HFFc6 (cell line): ENCODE measurements at regions not wholly inside any gene's neighbourhood (a gene's known extent, or its start where the extent isn't known, plus 50 kb on each side); places are given as distances from the start of the nearest gene placed in this dataset.

Source experiments
- DNase-seq: peaks from one replicate; pipeline ENCODE4 v3.0.0-alpha.2; 2018
- H3K27ac Mint-ChIP-seq: 2 replicates; pipeline ENCODE4 v1.8.0; 2020; ENCODE audit warnings: mild to moderate bottlenecking, mixed read lengths
- H3K27me3 Mint-ChIP-seq: 2 replicates; pipeline ENCODE4 v1.8.0; 2021; ENCODE audit warnings: mild to moderate bottlenecking, moderate library complexity, mixed read lengths; ENCODE audit not compliant: insufficient read depth
- H3K36me3 Mint-ChIP-seq: 2 replicates; pipeline ENCODE4 v1.8.0; 2021; ENCODE audit warnings: low read depth, mixed read lengths
- H3K4me1 Mint-ChIP-seq: 2 replicates; pipeline ENCODE4 v1.8.0; 2020; ENCODE audit warnings: low read depth, mixed read lengths
- H3K4me3 Mint-ChIP-seq: 2 replicates; pipeline ENCODE4 v1.8.0; 2020; ENCODE audit warnings: mild to moderate bottlenecking, moderate library complexity, mixed read lengths
- H3K9me3 Mint-ChIP-seq: 2 replicates; pipeline ENCODE4 v1.8.0; 2020; ENCODE audit warnings: mild to moderate bottlenecking, mixed read lengths
- TF ChIP-seq, protein P1 (sequence below): fragments of 200-600 bp; sonication (generic); IDR thresholded peaks from 2 replicates; pipeline ENCODE4 v1.5.0; 2021; ENCODE audit warnings: antibody characterized with exemption, mild to moderate bottlenecking

GRCh38 chr17:71878271-71878670, 242.5 kb upstream of the SOX9 start:
- Mint-ChIP-seq H3K4me1 (no peaks in the 10 kb centered on the region), H3K36me3 (no peaks in the 10 kb centered on the region), H3K4me3 (no peak overlapping the region), H3K27ac (no peak overlapping the region), H3K9me3 (no peaks in the 10 kb centered on the region), H3K27me3 (peaks cover 7% of the 10 kb centered on the region)
- TF ChIP-seq, protein P1, sequence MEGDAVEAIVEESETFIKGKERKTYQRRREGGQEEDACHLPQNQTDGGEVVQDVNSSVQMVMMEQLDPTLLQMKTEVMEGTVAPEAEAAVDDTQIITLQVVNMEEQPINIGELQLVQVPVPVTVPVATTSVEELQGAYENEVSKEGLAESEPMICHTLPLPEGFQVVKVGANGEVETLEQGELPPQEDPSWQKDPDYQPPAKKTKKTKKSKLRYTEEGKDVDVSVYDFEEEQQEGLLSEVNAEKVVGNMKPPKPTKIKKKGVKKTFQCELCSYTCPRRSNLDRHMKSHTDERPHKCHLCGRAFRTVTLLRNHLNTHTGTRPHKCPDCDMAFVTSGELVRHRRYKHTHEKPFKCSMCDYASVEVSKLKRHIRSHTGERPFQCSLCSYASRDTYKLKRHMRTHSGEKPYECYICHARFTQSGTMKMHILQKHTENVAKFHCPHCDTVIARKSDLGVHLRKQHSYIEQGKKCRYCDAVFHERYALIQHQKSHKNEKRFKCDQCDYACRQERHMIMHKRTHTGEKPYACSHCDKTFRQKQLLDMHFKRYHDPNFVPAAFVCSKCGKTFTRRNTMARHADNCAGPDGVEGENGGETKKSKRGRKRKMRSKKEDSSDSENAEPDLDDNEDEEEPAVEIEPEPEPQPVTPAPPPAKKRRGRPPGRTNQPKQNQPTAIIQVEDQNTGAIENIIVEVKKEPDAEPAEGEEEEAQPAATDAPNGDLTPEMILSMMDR: no peak
- DNase-seq: no peak

GRCh38 chr17:71878998-71879397, 241.8 kb upstream of the SOX9 start:
- Mint-ChIP-seq H3K4me3 (no peak overlapping the region), H3K36me3 (no peaks in the 10 kb centered on the region), H3K27ac (no peak overlapping the region), H3K27me3 (peaks cover 7% of the 10 kb centered on the region; the same call in 1 of the 2 replicates), H3K9me3 (no peaks in the 10 kb centered on the region), H3K4me1 (no peaks in the 10 kb centered on the region)
- TF ChIP-seq, protein P1: no peak
- no peak for DNase-seq

DNA sequence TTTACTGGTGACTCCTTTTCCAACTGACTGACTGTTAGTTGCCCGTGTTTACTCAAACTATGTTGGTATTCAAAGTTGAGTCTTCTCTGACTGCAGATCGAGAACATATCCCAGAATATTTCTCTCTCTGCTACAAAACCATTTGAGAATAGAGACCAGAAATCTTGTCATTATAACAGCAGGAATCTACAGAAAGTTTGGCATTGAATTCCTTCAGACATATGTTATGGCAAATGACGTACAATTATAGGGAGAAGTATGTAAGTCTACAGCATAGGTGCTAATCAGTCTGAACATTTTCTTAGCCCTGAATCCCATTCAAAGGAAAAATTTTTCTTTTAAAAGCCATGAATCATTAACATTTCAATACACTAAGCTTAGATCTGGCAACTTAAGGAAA, 239.8 kb upstream of the SOX9 start:
- Mint-ChIP-seq H3K4me1 (no peaks in the 10 kb centered on the region), H3K27ac (no peak overlapping the region), H3K36me3 (no peaks in the 10 kb centered on the region), H3K9me3 (no peaks in the 10 kb centered on the region; the same call in 1 of the 2 replicates), H3K4me3 (no peak overlapping the region), H3K27me3 (peaks cover 7% of the 10 kb centered on the region; the same call in 1 of the 2 replicates)
- TF ChIP-seq, protein P1: no peak
- no peak for DNase-seq

GRCh38 chr17:71881581-71881980, 239.2 kb upstream of the SOX9 start:
- Mint-ChIP-seq H3K27me3 (peaks cover 7% of the 10 kb centered on the region; the same call in 1 of the 2 replicates), H3K27ac (no peak overlapping the region), H3K36me3 (no peaks in the 10 kb centered on the region), H3K9me3 (no peaks in the 10 kb centered on the region; the same call in 1 of the 2 replicates), H3K4me1 (no peaks in the 10 kb centered on the region), H3K4me3 (no peak overlapping the region)
- TF ChIP-seq, protein P1: no peak
- no peak for DNase-seq

DNA sequence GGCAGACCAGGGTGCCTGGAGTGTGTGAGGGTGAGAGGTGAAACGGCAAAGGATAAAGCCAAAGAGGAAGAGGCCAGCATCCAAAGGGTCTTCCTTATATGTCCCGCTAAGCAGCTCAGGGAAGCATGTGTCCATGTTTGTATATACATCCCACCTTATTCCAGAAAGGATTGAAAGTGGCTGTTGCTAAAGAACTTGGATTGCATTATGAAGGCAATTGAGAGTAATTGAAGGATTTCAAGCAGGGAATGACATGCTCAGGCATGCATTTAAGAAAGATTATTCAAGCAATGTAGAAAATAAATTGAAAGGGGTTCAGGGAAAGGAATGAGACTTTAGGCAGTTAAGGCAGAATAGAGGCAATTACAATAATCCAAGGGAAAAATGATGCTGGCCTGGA, 237.6 kb upstream of the SOX9 start:
- H3K27ac Mint-ChIP-seq: no peak overlapping the region
- no peak overlapping the region for H3K4me3 Mint-ChIP-seq
- H3K27me3 Mint-ChIP-seq: peaks cover 5% of the 10 kb centered on the region; the same call in 1 of the 2 replicates
- H3K4me1 Mint-ChIP-seq: no peaks in the 10 kb centered on the region
- DNase-seq: no peak
- TF ChIP-seq, protein P1: no peak
- no peaks in the 10 kb centered on the region; the same call in 1 of the 2 replicates for H3K9me3 Mint-ChIP-seq
- H3K36me3 Mint-ChIP-seq: no peaks in the 10 kb centered on the region

DNA sequence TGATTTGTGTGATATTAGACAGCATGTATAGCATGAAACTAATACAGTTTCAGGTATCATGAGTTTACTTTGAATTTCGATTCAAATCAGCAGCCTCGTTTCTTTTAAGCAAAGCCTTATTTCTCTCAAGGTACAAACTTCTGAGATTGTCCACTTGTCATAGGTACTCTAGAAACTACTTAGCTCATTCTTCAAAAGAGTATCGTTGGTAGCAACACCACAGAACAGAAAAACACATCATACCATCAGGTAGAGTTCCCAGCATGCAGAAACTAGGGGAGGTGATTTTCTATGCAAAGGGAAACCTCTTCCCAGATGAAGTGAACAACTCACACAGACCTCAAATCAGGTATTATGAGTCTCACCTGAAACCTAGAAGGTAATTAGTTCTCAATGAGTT, 237.0 kb upstream of the SOX9 start:
- Mint-ChIP-seq H3K4me1 (no peaks in the 10 kb centered on the region), H3K27me3 (peaks cover 5% of the 10 kb centered on the region; the same call in 1 of the 2 replicates), H3K4me3 (no peak overlapping the region), H3K36me3 (no peaks in the 10 kb centered on the region), H3K27ac (no peak overlapping the region), H3K9me3 (no peaks in the 10 kb centered on the region; the same call in 1 of the 2 replicates)
- no peak for DNase-seq
- TF ChIP-seq, protein P1: no peak
